Tibial nerve (tissue), 3 donors: ENCODE measurements at regions not wholly inside any gene's neighbourhood (a gene's known extent, or its start where the extent isn't known, plus 50 kb on each side); places are given as distances from the start of the nearest gene placed in this dataset.

Experiments
- POLR2A ChIP-seq, 2 donors: fragments of 450-650 bp; IDR thresholded peaks; one replicate each; pipeline ENCODE4 v1.6.1; 2017; ENCODE audit warnings: antibody characterized with exemption in 2 of 2, mild to moderate bottlenecking in 2 of 2, moderate library complexity in 2 of 2
- TF ChIP-seq, protein P1 (sequence below), 5 experiments: fragments of 200-600 bp in 3 of 5; fragments of 450-650 bp in 2 of 5; sonication (generic) in 3 of 5; IDR thresholded peaks; one replicate each; pipeline ENCODE4 v1.5.1; 2016 to 2019; ENCODE audit warnings: antibody characterized with exemption in 5 of 5, mild to moderate bottlenecking in 3 of 5, moderate library complexity in 2 of 5

DNA sequence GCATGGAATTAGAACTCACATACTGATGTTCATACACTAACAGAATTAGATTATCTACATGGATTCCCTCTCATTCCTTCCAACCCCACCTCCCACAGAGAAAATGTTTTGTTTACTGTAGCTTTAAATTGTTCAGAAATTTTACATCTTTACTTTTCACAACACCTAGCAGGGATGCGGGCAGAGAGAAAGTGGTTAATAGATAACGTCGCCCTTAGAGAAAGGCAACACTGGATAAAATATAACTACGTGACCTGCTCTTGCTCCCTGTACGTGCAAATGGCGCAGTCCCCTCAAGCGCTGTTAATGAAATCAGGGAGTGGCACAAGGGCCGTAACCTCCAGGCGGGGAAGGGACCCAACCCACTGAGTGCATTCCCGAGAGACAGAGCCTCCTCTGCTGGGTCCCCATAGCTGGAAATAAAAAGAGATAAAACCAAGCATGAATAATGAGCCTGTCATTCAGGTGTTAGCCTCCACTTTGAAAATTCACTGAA lies 125.3 kb upstream of the DAPK1 start:
- TF ChIP-seq, protein P1, sequence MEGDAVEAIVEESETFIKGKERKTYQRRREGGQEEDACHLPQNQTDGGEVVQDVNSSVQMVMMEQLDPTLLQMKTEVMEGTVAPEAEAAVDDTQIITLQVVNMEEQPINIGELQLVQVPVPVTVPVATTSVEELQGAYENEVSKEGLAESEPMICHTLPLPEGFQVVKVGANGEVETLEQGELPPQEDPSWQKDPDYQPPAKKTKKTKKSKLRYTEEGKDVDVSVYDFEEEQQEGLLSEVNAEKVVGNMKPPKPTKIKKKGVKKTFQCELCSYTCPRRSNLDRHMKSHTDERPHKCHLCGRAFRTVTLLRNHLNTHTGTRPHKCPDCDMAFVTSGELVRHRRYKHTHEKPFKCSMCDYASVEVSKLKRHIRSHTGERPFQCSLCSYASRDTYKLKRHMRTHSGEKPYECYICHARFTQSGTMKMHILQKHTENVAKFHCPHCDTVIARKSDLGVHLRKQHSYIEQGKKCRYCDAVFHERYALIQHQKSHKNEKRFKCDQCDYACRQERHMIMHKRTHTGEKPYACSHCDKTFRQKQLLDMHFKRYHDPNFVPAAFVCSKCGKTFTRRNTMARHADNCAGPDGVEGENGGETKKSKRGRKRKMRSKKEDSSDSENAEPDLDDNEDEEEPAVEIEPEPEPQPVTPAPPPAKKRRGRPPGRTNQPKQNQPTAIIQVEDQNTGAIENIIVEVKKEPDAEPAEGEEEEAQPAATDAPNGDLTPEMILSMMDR (IDR thresholded peaks at IDR 0.05), result no peak
- no peak for TF ChIP-seq POLR2A (IDR thresholded peaks at IDR 0.05)
